Activated CD4-positive, alpha-beta T cell treated with anti-CD3 and anti-CD28 coated beads, Interleukin-2, amount 10 ng/mL, durations not matched to agents 7 days and 5 days (primary cell): ENCODE measurements at regions not wholly inside any gene's neighbourhood (a gene's known extent, or its start where the extent isn't known, plus 50 kb on each side); places are given as distances from the start of the nearest gene placed in this dataset.

ENCODE experiments used
- CTCF ChIA-PET: fragments of 350-600 bp; sonication (Branson Sonifier 250); formaldehyde crosslinking; loops from one replicate; lab custom pipeline; 2021; ENCODE audit warnings: antibody characterized with exemption; lab: Charles Lee
- POLR2A ChIA-PET: fragments of 350-600 bp; sonication (Branson Sonifier 250); formaldehyde crosslinking; loops from one replicate; lab custom pipeline; 2021; ENCODE audit warnings: antibody characterized with exemption; lab: Charles Lee
- DNase-seq: peaks from one replicate; pipeline ENCODE4 v3.0.0-alpha.2; 2020
- H3K27ac Mint-ChIP-seq: one replicate; pipeline ENCODE4 v1.8.0; 2021; ENCODE audit warnings: mild to moderate bottlenecking, moderate library complexity, mixed read lengths
- H3K27me3 Mint-ChIP-seq: one replicate; pipeline ENCODE4 v1.8.0; 2021; ENCODE audit warnings: mixed read lengths
- H3K36me3 Mint-ChIP-seq: one replicate; pipeline ENCODE4 v1.8.0; 2021; ENCODE audit warnings: low read depth, mixed read lengths
- H3K4me1 Mint-ChIP-seq: one replicate; pipeline ENCODE4 v1.8.0; 2021; ENCODE audit warnings: mixed read lengths
- H3K4me3 Mint-ChIP-seq: one replicate; pipeline ENCODE4 v1.8.0; 2021; ENCODE audit warnings: mild to moderate bottlenecking, moderate library complexity, mixed read lengths
- H3K9me3 Mint-ChIP-seq: one replicate; pipeline ENCODE4 v1.8.0; 2021; ENCODE audit warnings: mixed read lengths

DNA sequence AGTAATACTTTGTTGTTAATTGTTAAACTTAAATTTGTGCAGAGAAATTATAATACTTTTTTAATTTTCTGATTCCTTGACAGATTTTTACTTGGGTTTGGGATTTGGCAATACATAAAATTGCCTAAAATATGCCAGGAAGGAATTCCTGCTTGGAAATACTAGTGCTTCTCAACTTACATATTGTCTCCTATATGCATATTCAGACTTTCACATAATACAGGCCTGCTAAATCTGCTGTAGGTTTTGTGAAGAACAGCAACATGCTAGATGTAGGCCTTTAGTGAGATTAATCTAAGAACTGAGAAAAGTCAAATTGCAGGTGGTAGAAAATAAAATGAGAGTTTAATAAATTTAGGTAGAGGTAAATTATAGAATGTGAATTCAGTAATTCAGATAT, 468.5 kb upstream of the MIS18BP1 start:
- POLR2A ChIA-PET, result no interaction called here
- CTCF ChIA-PET, result no interaction called here
- peaks cover 3% of the 10 kb centered on the region for H3K9me3 Mint-ChIP-seq
- no peak for DNase-seq
- H3K36me3 Mint-ChIP-seq, result no peaks in the 10 kb centered on the region
- H3K27ac Mint-ChIP-seq, result no peak overlapping the region
- no peaks in the 10 kb centered on the region for H3K27me3 Mint-ChIP-seq
- H3K4me3 Mint-ChIP-seq, result no peak overlapping the region
- no peaks in the 10 kb centered on the region for H3K4me1 Mint-ChIP-seq

DNA sequence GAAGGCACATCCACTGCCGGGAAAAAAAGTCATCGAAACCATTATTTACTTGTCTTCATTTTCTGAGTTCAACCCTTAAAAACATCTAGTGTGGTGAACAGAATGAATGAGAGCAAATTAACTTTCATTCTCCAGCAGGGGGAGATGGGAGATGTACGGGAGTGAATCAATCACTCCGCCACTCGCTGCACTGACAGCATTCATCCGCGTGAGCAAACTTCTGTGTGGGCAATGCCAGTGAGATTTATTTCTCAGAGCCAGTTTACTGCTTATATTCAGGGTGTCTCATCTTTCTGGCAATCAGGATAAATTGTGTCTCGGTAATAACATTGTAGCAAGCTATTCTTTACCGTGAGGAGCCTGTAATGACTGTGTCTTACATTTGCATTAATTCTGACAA, 463.6 kb upstream of the MIS18BP1 start:
- Mint-ChIP-seq H3K4me1 (no peaks in the 10 kb centered on the region), H3K9me3 (peaks cover 12% of the 10 kb centered on the region), H3K27me3 (no peaks in the 10 kb centered on the region), H3K27ac (no peak overlapping the region), H3K36me3 (no peaks in the 10 kb centered on the region), H3K4me3 (no peak overlapping the region)
- no peak for DNase-seq
- POLR2A ChIA-PET, result no interaction called here
- CTCF ChIA-PET, result no interaction called here

DNA sequence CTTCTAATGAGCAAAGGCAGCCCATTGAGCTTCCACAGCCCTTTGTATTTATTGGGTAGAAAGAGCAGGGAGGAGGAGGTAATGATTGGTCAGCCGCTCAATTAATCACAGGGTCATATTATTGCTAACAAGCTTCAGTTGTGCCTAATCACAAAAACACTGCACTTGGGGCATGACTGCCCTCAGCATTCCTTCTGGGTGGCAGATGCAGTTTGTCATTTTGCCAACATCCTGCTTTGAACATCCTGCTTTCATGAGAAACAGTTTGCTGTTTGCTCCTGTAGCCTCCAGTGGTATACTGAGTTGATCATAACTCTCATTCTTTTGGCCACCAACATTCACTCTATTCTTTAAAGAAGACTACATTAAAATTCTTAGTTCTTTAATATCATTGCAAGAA, 462.9 kb upstream of the MIS18BP1 start:
- CTCF ChIA-PET, result no interaction called here
- no peaks in the 10 kb centered on the region for H3K36me3 Mint-ChIP-seq
- DNase-seq, result no peak

DNA sequence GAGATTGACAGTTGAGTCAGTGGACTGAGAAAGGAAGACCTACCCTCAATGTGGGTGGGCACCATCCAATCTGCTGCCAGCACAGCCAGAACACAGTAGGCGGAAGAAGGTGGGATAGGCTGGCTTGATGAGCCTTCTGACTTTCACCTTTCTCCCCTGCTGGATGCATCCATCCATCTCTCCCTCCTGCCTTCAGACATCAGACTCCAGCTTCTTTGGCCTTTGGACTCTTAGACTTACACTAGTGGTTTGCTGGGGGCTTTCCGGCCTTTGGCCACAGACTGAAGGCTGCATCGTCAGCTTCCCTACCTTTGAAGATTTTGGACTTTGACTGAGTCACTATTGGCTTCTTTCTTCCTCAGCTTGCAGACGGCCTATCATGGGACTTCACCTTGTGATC, 456.5 kb upstream of the MIS18BP1 start:
- Mint-ChIP-seq H3K27ac (no peak overlapping the region), H3K27me3 (no peaks in the 10 kb centered on the region), H3K9me3 (peaks cover 2% of the 10 kb centered on the region), H3K4me3 (no peak overlapping the region), H3K36me3 (no peaks in the 10 kb centered on the region), H3K4me1 (no peaks in the 10 kb centered on the region)
- ChIA-PET CTCF (no interaction called here), POLR2A (no interaction called here)
- no peak for DNase-seq

More for the DNA sequence above, 462.9 kb upstream of the MIS18BP1 start:
- no peak overlapping the region for H3K4me3 Mint-ChIP-seq
- no peaks in the 10 kb centered on the region for H3K4me1 Mint-ChIP-seq
- POLR2A ChIA-PET, result no interaction called here
- no peak overlapping the region for H3K27ac Mint-ChIP-seq
- H3K9me3 Mint-ChIP-seq, result peaks cover 12% of the 10 kb centered on the region
- no peaks in the 10 kb centered on the region for H3K27me3 Mint-ChIP-seq

DNA sequence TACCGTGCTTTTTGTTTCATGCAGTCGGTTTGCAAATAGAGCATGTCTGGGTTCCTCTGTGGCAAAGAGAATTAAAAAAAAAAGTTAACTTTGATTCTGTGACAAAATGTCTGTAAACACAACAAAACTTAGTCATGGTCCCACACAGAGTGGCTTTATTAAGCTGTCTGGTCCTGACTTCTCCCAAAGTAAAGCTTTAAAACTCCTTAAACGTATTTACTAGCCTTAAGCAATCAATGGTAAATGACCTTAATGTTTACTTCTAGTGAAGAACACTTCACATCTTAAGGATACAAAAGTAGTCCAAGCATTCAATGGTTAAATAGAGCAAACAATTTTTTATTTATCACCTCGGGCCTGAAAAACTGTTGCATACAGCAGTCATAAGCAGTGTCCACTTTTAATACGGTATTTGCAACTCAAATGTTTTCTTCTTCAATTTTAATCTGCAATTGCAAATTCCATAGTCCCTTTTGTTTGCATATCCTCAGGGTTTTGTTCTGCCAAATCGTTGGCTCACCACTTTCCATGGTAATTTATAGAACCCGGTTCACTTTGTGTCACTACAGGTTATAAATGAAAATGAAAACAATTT, 453.0 kb upstream of the MIS18BP1 start:
- Mint-ChIP-seq H3K4me3 (no peak overlapping the region), H3K27ac (no peak overlapping the region), H3K27me3 (no peaks in the 10 kb centered on the region), H3K36me3 (no peaks in the 10 kb centered on the region), H3K9me3 (peaks cover 5% of the 10 kb centered on the region), H3K4me1 (no peaks in the 10 kb centered on the region)
- ChIA-PET POLR2A (no interaction called here), CTCF (no interaction called here)
- DNase-seq, result no peak

DNA sequence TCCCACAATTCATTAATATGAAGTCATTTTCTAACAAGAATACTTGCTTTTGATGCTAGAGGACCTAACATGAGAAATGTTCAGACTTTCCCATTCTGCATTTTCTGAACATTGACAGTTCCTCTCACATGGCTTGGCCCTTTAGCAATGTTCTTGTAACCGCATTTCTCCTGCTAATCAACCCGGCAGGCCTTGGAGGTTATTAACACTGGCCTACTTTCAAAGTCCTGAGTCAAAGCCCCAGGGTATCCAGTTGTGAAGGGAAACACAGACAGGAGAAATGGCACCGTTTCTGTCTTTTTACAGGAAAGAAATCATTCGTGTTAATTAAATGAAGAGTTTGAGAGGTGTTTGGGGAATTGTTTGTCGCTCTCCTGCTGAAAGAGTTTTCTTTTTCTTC, 446.5 kb upstream of the MIS18BP1 start:
- CTCF ChIA-PET, result no interaction called here
- H3K27me3 Mint-ChIP-seq, result no peaks in the 10 kb centered on the region
- H3K36me3 Mint-ChIP-seq, result no peaks in the 10 kb centered on the region
- POLR2A ChIA-PET, result no interaction called here
- H3K4me3 Mint-ChIP-seq, result no peak overlapping the region
- no peak for DNase-seq
- peaks cover 5% of the 10 kb centered on the region for H3K9me3 Mint-ChIP-seq
- H3K27ac Mint-ChIP-seq, result no peak overlapping the region
- no peaks in the 10 kb centered on the region for H3K4me1 Mint-ChIP-seq

DNA sequence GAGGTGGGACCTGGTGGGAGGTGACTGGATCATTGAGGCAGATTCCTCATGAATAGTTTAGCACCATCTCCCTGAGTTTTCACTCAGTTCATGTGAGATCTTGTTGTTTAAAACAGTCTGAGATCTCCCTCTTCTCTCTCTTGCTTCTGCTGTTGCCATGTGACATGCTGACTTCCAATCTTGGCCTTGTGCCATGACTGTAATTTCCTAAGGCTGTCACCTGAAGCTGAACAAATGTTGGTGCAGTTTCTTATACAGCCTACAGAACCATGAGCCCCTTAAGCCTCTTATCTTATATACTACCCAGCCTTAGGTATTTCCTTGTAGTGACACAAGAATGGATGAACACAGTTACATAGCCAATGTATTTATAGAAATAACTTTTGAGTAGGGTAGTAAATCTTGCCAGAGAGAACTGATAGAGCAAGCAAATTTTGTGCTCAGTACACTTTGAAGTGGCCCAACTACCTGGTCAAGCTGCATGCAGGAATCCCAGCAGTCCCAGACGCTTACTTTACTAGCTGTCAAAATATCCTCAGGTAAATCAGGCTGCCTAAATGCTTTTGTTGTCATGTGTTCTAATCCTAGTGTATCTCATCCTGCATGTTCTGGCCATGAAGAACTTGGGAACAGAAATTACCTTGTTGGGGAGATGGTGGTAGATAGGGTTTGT, 445.6 kb upstream of the MIS18BP1 start:
- Mint-ChIP-seq H3K27ac (no peak overlapping the region), H3K4me3 (no peak overlapping the region), H3K4me1 (no peaks in the 10 kb centered on the region), H3K9me3 (peaks cover 5% of the 10 kb centered on the region), H3K36me3 (no peaks in the 10 kb centered on the region), H3K27me3 (no peaks in the 10 kb centered on the region)
- DNase-seq, result no peak
- POLR2A ChIA-PET, result no interaction called here
- CTCF ChIA-PET, result no interaction called here

DNA sequence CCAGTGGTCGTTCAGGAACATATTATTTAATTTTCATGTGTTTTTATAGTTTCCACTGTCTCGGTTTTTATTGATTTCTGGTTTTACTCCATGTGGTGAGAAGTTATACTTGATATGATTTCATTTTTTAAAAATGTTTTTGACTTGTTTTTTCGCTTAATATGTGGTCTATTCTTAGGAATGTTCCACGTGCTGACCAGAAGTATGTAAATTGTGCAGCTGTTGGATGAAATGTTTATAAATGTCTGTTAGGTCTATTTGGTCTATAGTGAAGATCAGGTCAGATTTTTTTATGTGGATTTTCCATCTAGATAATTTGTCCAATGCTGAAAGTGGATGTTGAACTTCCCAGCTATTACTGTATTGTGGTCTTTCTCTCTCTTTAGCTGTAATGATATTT, 433.8 kb upstream of the MIS18BP1 start:
- ChIA-PET POLR2A (no interaction called here), CTCF (no interaction called here)
- no peaks in the 10 kb centered on the region for H3K27me3 Mint-ChIP-seq
- no peak for DNase-seq
- H3K9me3 Mint-ChIP-seq, result peaks cover 18% of the 10 kb centered on the region
- no peak overlapping the region for H3K4me3 Mint-ChIP-seq
- no peaks in the 10 kb centered on the region for H3K36me3 Mint-ChIP-seq
- H3K4me1 Mint-ChIP-seq, result no peaks in the 10 kb centered on the region
- no peak overlapping the region for H3K27ac Mint-ChIP-seq

DNA sequence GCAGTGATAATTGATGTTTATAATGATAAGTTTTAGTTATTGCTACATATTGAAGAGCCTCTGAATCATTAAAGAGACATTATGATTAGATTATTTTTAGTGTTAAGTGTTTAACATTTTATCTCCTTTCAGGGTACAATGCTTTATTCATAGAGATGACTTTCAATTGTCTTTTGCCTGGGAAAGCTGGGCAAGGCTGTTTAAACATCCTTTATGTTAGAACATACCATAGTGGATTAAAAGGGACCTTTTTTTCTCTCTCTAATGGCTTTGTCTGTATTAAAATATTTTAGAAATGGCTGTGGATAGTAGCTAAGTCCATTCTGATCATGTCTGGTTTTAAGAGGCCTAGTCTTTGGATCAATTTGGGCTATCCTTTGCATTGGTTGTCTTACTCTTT, 427.5 kb upstream of the MIS18BP1 start:
- no peaks in the 10 kb centered on the region for H3K27me3 Mint-ChIP-seq
- H3K4me1 Mint-ChIP-seq, result no peaks in the 10 kb centered on the region
- peaks cover 6% of the 10 kb centered on the region for H3K9me3 Mint-ChIP-seq
- POLR2A ChIA-PET, result no interaction called here
- H3K27ac Mint-ChIP-seq, result no peak overlapping the region
- DNase-seq, result no peak
- CTCF ChIA-PET, result no interaction called here
- no peaks in the 10 kb centered on the region for H3K36me3 Mint-ChIP-seq
- no peak overlapping the region for H3K4me3 Mint-ChIP-seq

DNA sequence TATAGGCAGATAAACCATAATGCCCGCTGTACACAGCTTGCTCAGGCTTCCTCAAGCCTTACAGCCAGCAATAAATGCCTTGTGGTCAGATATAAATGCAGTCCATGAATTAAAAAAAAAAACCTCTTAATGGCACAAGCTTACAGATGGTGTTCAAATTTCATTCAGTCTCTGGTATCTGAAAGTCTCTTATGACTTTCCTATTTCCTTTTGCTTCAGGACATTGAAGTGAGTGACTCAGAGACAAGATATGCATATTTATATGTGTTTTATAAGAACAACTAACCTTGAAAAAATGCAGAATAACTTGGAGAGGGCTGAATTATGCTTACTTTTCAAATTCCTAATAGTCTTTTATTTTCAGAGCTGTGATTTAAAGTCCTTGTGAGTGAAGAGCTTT, 426.9 kb upstream of the MIS18BP1 start:
- POLR2A ChIA-PET, result no interaction called here
- Mint-ChIP-seq H3K27me3 (no peaks in the 10 kb centered on the region), H3K4me3 (no peak overlapping the region), H3K36me3 (no peaks in the 10 kb centered on the region), H3K9me3 (peaks cover 7% of the 10 kb centered on the region), H3K27ac (no peak overlapping the region), H3K4me1 (no peaks in the 10 kb centered on the region)
- CTCF ChIA-PET, result no interaction called here
- DNase-seq, result no peak

DNA sequence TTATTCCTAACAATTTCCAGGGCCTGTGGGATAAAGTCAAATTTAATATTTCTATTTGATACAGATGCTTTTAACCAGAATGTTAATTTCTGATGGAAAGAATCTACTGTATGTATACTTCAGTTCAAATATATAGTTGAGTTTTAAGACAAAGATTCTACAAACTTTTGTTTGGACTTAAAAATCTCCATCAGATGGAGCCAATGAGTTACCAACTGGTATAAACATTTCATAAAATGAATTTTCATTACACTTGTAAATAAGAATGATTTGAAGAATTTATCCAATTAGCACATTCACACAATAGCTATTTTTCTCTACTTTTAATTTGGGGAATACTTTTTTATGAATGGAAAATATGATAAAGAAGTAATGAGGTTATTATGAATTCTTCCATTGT, 425.2 kb upstream of the MIS18BP1 start:
- Mint-ChIP-seq H3K27ac (no peak overlapping the region), H3K4me1 (no peaks in the 10 kb centered on the region), H3K36me3 (no peaks in the 10 kb centered on the region), H3K9me3 (peaks cover 7% of the 10 kb centered on the region), H3K4me3 (no peak overlapping the region), H3K27me3 (no peaks in the 10 kb centered on the region)
- CTCF ChIA-PET, result no interaction called here
- no peak for DNase-seq
- POLR2A ChIA-PET, result no interaction called here

DNA sequence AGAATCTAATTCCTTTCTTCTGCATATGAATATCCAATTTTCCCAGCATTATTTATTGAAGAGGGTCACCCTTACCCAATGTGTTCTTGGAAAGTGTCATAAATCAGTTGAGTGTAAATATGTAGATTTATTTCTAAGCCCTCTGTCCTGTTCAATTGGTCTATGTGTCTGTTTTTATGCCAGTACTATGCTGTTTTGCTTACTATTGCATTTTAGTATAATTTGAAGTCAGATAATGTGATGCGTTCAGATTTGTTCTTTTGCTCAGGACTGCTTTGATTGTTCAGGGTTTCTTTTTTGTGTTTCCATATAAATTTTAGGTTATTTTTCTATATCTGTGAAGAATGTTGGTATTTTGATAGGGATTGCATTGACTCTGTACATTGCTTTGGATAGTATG, 420.4 kb upstream of the MIS18BP1 start:
- no peak overlapping the region for H3K27ac Mint-ChIP-seq
- H3K4me3 Mint-ChIP-seq, result no peak overlapping the region
- POLR2A ChIA-PET, result no interaction called here
- CTCF ChIA-PET, result no interaction called here
- DNase-seq, result no peak
- no peaks in the 10 kb centered on the region for H3K27me3 Mint-ChIP-seq
- no peaks in the 10 kb centered on the region for H3K4me1 Mint-ChIP-seq
- no peaks in the 10 kb centered on the region for H3K36me3 Mint-ChIP-seq
- peaks cover 7% of the 10 kb centered on the region for H3K9me3 Mint-ChIP-seq

DNA sequence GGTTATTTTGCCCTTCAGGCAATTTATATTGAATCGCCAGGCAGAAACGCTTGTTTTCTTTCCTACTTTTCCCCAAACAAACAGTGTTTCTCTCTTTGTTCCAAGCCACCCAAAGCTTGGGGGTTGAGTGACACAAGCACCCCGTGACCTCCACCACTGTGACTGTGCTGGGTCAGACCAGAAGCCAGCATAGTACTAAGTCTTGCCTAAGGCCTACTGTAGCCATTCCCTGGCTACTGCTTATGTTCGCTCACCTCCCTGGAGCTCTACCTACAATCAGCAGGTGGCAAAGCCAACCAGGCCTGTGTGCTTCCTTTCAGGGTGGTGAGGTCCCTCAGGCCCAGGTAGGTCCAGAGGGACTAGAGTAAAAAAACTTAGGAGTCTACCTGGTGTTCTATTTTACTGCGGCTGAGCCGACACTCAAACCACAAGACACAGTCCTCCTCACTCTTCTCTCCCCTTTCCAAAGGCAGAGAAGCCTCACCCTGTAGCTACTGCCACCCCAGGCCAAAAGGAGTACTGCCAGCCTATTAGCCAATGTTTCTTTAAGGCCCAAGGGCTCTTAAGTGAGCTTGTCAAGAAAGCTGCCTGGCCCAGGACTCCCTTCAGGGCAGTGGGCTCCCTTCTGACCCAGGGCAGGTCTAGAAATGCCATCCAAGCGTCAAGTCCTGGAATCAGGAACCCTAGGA, 411.8 kb upstream of the MIS18BP1 start:
- CTCF ChIA-PET, result no interaction called here
- H3K27me3 Mint-ChIP-seq, result no peaks in the 10 kb centered on the region

DNA sequence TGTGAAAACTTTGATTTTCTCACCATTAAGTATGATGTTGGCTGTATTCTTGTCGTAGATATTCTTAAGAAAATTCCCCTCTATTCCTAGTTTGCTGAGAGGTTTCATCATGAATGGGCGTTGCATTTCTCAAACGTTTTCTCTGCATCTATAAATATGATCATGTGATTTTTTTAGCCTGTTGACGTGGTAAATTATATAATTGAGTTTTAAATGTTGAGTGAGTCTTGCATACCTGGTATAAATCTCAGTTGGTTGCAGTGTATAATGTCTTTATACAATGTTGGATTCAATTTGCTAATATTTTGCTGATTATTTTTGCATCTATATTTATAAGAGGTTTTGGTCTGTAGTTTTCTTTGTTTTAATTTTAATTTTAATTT, 405.9 kb upstream of the MIS18BP1 start:
- H3K9me3 Mint-ChIP-seq, result peaks cover 12% of the 10 kb centered on the region
- no peak overlapping the region for H3K27ac Mint-ChIP-seq
- ChIA-PET CTCF (no interaction called here), POLR2A (no interaction called here)
- H3K4me1 Mint-ChIP-seq, result no peaks in the 10 kb centered on the region
- H3K27me3 Mint-ChIP-seq, result no peaks in the 10 kb centered on the region
- no peak overlapping the region for H3K4me3 Mint-ChIP-seq
- no peak for DNase-seq
- no peaks in the 10 kb centered on the region for H3K36me3 Mint-ChIP-seq

More for the DNA sequence above, 411.8 kb upstream of the MIS18BP1 start:
- Mint-ChIP-seq H3K4me3 (no peak overlapping the region), H3K9me3 (peaks cover 22% of the 10 kb centered on the region), H3K36me3 (no peaks in the 10 kb centered on the region), H3K27ac (no peak overlapping the region), H3K4me1 (no peaks in the 10 kb centered on the region)
- no peak for DNase-seq
- POLR2A ChIA-PET, result no interaction called here
